A549 (cell line): ENCODE measurements at regions not wholly inside any gene's neighbourhood (a gene's known extent, or its start where the extent isn't known, plus 50 kb on each side); places are given as distances from the start of the nearest gene placed in this dataset.

Experiments
- ATAC-seq, 2 experiments: fragments of 200-7000 bp in 1 of 2; fragments of >200 bp in 1 of 2; cut with Nextera tagmentation in 1 of 2; cut with Tn5 transposase in 1 of 2; 3 replicates each; pipeline versions ENCODE4 v1.8.0 to v1.9.1; 2018 to 2020; ENCODE audit warnings: mild to moderate bottlenecking in 1 of 2, moderate library complexity in 1 of 2
- CTCF ChIA-PET: fragments of 300-600 bp; sonication (Branson Sonifier 250); formaldehyde crosslinking; extraction: SDS; loops from one replicate; lab custom pipeline; 2021; ENCODE audit warnings: antibody characterized with exemption, inconsistent platforms; lab: Yijun Ruan, JAX
- POLR2A ChIA-PET: fragments of 350-600 bp; formaldehyde crosslinking; extraction: SDS; loops from one replicate; lab custom pipeline; 2021; ENCODE audit warnings: antibody characterized with exemption, inconsistent platforms; lab: Yijun Ruan, JAX
- DNase-seq, 2 experiments: peaks; one replicate each; pipeline versions ENCODE4 v3.0.0 to v3.0.0-alpha.2; 2011 to 2016; ENCODE audit warnings: low read depth in 1 of 2, low spot score in 1 of 2
- FAIRE-seq: peaks from 2 replicates; lab custom pipeline; 2011; peaks lifted over from hg19 to GRCh38; lab: Jason Lieb, UNC
- H3K27ac ChIP-seq, 2 experiments: fragments of >200 bp; sonication (Bioruptor Twin); formaldehyde crosslinking; 3 replicates each; pipeline ENCODE4 v1.5.1; 2016 to 2017
- H3K4me1 ChIP-seq: fragments of >200 bp; sonication (Bioruptor Twin); formaldehyde crosslinking; 3 replicates; pipeline ENCODE4 v1.6.1; 2016
- H3K4me2 ChIP-seq: fragments of >200 bp; sonication (Bioruptor Twin); formaldehyde crosslinking; 3 replicates; pipeline ENCODE4 v1.6.1; 2016
- H3K4me3 ChIP-seq: fragments of >200 bp; sonication (Bioruptor Twin); formaldehyde crosslinking; 3 replicates; pipeline ENCODE4 v1.5.1; 2016
- H3K9me3 ChIP-seq: fragments of >200 bp; sonication (Bioruptor Twin); formaldehyde crosslinking; 3 replicates; pipeline ENCODE4 v1.6.1; 2016
- BHLHE40 ChIP-seq: IDR thresholded peaks from 2 replicates; pipeline ENCODE4 v1.6.1; 2012; ENCODE audit warnings: low read depth, low read length, inconsistent platforms
- CBX2 ChIP-seq: fragments of 200-600 bp; sonication (generic); IDR thresholded peaks from 2 replicates; pipeline ENCODE4 v1.6.1; 2016; ENCODE audit warnings: low read depth, mild to moderate bottlenecking, borderline replicate concordance
- CHD2 ChIP-seq: fragments of 150-350 bp; IDR thresholded peaks from 2 replicates; pipeline ENCODE4 v1.6.1; 2014; ENCODE audit warnings: low read length; ENCODE audit not compliant: partially characterized antibody
- ESRRA ChIP-seq: fragments of 150-350 bp; IDR thresholded peaks from 2 replicates; pipeline ENCODE4 v1.6.1; 2014; ENCODE audit warnings: mild to moderate bottlenecking, low read length, borderline replicate concordance
- FOSL2 ChIP-seq, 2 experiments: fragments of 450-650 bp in 1 of 2; fragments of >200 bp in 1 of 2; sonication (Bioruptor Twin) in 1 of 2; formaldehyde crosslinking; IDR thresholded peaks; 2 replicates each; pipeline versions ENCODE4 v1.5.0 to v1.6.1; 2016 to 2020; ENCODE audit warnings: mild to moderate bottlenecking in 1 of 2, moderate library complexity in 1 of 2
- FOXS1 ChIP-seq: fragments of 250-450 bp; sonication (Bioruptor Pico); IDR thresholded peaks from 2 replicates; pipeline ENCODE4 v1.5.0; 2020; ENCODE audit warnings: mild to moderate bottlenecking, moderate library complexity
- GATA3 ChIP-seq: IDR thresholded peaks from 2 replicates; pipeline ENCODE4 v1.6.1; 2012; ENCODE audit warnings: borderline replicate concordance
- HDAC2 ChIP-seq: fragments of 200-600 bp; sonication (generic); IDR thresholded peaks from 2 replicates; pipeline ENCODE4 v1.6.1; 2016
- HOXB13 ChIP-seq: fragments of 250-450 bp; sonication (Bioruptor Pico); IDR thresholded peaks from 2 replicates; pipeline ENCODE4 v1.5.0; 2020; ENCODE audit warnings: low read depth, mild to moderate bottlenecking, moderate library complexity
- HOXB5 ChIP-seq: fragments of 250-450 bp; sonication (Bioruptor Pico); IDR thresholded peaks from 2 replicates; pipeline ENCODE4 v1.5.0; 2020; ENCODE audit warnings: mild to moderate bottlenecking, moderate library complexity
- JUN ChIP-seq, 2 experiments: fragments of >200 bp; sonication (Bioruptor Twin); formaldehyde crosslinking; IDR thresholded peaks; 2 replicates in 1 of 2; 3 replicates in 1 of 2; pipeline ENCODE4 v1.6.1; 2016 to 2017
- JUNB ChIP-seq: fragments of >200 bp; sonication (Bioruptor Twin); formaldehyde crosslinking; IDR thresholded peaks from 2 replicates; pipeline ENCODE4 v1.6.1; 2016
- KDM5A ChIP-seq: fragments of 200-600 bp; sonication (generic); IDR thresholded peaks from 2 replicates; pipeline ENCODE4 v1.6.1; 2016; ENCODE audit warnings: antibody characterized with exemption, mild to moderate bottlenecking
- MAFK ChIP-seq: fragments of 450-650 bp; IDR thresholded peaks from 2 replicates; pipeline ENCODE4 v1.6.1; 2014; ENCODE audit not compliant: partially characterized antibody
- POLR2A ChIP-seq: IDR thresholded peaks from 2 replicates; pipeline ENCODE4 v1.6.1; 2012; ENCODE audit warnings: mild to moderate bottlenecking, low read length
- POLR2AphosphoS2 ChIP-seq: conservative IDR thresholded peaks from 2 replicates; pipeline ENCODE4 v1.6.1; 2012; ENCODE audit warnings: low read length, improper control_type of control experiment, inconsistent platforms
- RFX5 ChIP-seq: fragments of 450-650 bp; IDR thresholded peaks from 2 replicates; pipeline ENCODE4 v1.7.1; 2014; ENCODE audit warnings: antibody characterized with exemption, mild to moderate bottlenecking, moderate library complexity
- SREBF2 ChIP-seq: fragments of 450-650 bp; IDR thresholded peaks from 2 replicates; pipeline ENCODE4 v1.6.1; 2014; ENCODE audit warnings: mild to moderate bottlenecking, moderate library complexity
- TFCP2L1 ChIP-seq: fragments of 250-450 bp; sonication (Bioruptor Pico); IDR thresholded peaks from 2 replicates; pipeline ENCODE4 v1.5.0; 2021; ENCODE audit warnings: mild to moderate bottlenecking
- TP53 ChIP-seq: fragments of 250-450 bp; sonication (Bioruptor Pico); IDR thresholded peaks from 2 replicates; pipeline ENCODE4 v1.5.0; 2021; ENCODE audit warnings: mild to moderate bottlenecking, moderate library complexity
- ZFP36 ChIP-seq: fragments of 450-650 bp; IDR thresholded peaks from 2 replicates; pipeline ENCODE4 v1.6.1; 2014; ENCODE audit warnings: borderline replicate concordance; ENCODE audit not compliant: partially characterized antibody
- ZSCAN20 ChIP-seq: fragments of 250-450 bp; sonication (Bioruptor Pico); IDR thresholded peaks from 2 replicates; pipeline ENCODE4 v1.8.0; 2022; ENCODE audit warnings: mild to moderate bottlenecking, moderate library complexity
- WGBS: methylation state at CpG from one replicate; pipeline ENCODE4 v1.1.6; 2017; ENCODE audit errors: missing lambda C conversion rate; 5-methylcytosine and 5-hydroxymethylcytosine counted together
- TF ChIP-seq, protein P1 (sequence below): fragments of >200 bp; sonication (Bioruptor Twin); formaldehyde crosslinking; IDR thresholded peaks from 3 replicates; pipeline ENCODE4 v1.6.1; 2016
- TF ChIP-seq, protein P2 (sequence below): fragments of 250-450 bp; sonication (Bioruptor Pico); IDR thresholded peaks from 2 replicates; pipeline ENCODE4 v1.5.0; 2021; ENCODE audit warnings: mild to moderate bottlenecking, moderate library complexity, borderline replicate concordance
- TF ChIP-seq, protein P3 (sequence below): IDR thresholded peaks from 2 replicates; pipeline ENCODE4 v1.6.1; 2012; ENCODE audit warnings: low read depth, borderline replicate concordance
- TF ChIP-seq, protein P4 (sequence below): fragments of >200 bp; sonication (Bioruptor Twin); formaldehyde crosslinking; IDR thresholded peaks from 2 replicates; pipeline ENCODE4 v1.6.1; 2016
- TF ChIP-seq, protein P5 (sequence below): IDR thresholded peaks from 2 replicates; pipeline ENCODE4 v1.6.1; 2012

DNA sequence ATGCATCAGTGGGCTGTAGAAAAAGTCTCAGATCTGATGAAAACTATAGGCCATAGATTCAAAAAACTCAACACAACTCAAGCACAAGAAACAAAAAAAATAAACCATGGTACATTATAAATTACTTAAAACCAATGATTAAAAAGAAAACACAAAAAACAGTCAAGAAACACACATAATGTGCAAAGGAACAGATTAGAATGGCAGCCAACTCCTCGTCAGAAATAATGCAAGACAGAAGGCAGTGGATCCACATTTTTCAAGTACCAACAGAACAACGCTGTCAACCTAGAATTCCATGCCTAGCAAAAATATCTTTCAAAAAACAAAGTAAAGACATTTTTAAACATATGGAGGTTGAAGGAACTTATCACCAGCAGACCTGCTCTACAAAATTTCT lies 69.7 kb downstream of the PSMB1 start:
- 9% methylated on average over 2 of the region's 2 CpGs for WGBS
- CTCF ChIA-PET = no interaction called here

DNA sequence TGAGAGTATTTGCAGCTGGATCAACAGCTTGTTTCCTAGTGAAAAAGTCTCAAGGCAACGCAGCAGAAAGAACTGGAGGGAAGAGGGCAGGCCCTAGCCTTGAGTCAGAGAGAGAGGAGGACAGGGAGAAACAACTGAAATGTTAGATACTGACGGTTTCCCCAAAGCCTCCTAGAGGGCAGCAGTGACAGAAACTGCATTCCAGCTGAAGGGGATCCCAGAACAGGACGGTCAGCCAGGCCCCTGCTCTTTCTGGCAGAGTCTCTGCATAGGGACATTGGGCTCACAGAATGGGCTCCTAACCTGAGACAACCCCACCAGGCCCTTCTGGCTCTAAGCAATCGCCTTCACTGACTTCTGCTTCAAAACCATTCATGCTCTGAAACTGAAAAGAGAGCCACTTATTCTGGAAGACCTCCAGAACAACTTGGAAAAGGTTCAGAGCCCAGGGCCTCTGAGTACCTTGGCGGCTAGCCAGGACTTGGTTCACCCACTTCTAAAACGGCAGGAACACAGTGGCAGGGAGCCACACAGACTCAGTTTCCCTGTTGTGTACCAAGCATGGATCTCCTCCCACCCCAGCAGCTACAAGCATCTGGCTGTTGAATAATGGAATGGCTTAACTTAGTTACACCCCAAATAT lies 72.9 kb downstream of the PSMB1 start:
- ChIA-PET CTCF (no interaction called here), POLR2A (no interaction called here)
- no peaks in the 10 kb centered on the region for H3K4me1 ChIP-seq
- FAIRE-seq (no peak), DNase-seq (no peak), ATAC-seq (peak in 1 of 2 experiments; percentile 49; a peak in 2 of 6 replicates)
- no peak overlapping the region for H3K27ac ChIP-seq
- no peaks in the 10 kb centered on the region for H3K9me3 ChIP-seq
- TF ChIP-seq KDM5A = no peak
- TF ChIP-seq, protein P1, sequence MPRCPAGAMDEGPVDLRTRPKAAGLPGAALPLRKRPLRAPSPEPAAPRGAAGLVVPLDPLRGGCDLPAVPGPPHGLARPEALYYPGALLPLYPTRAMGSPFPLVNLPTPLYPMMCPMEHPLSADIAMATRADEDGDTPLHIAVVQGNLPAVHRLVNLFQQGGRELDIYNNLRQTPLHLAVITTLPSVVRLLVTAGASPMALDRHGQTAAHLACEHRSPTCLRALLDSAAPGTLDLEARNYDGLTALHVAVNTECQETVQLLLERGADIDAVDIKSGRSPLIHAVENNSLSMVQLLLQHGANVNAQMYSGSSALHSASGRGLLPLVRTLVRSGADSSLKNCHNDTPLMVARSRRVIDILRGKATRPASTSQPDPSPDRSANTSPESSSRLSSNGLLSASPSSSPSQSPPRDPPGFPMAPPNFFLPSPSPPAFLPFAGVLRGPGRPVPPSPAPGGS = no peak
- TF ChIP-seq, protein P2, sequence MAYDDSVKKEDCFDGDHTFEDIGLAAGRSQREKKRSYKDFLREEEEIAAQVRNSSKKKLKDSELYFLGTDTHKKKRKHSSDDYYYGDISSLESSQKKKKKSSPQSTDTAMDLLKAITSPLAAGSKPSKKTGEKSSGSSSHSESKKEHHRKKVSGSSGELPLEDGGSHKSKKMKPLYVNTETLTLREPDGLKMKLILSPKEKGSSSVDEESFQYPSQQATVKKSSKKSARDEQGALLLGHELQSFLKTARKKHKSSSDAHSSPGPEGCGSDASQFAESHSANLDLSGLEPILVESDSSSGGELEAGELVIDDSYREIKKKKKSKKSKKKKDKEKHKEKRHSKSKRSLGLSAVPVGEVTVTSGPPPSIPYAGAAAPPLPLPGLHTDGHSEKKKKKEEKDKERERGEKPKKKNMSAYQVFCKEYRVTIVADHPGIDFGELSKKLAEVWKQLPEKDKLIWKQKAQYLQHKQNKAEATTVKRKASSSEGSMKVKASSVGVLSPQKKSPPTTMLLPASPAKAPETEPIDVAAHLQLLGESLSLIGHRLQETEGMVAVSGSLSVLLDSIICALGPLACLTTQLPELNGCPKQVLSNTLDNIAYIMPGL (CRISPR knock-in tag) = no peak
- 22% methylated on average over 6 of the region's 6 CpGs for WGBS
- no peak overlapping the region for H3K4me2 ChIP-seq
- H3K4me3 ChIP-seq = no peak overlapping the region

More for the DNA sequence above, 69.7 kb downstream of the PSMB1 start:
- POLR2A ChIA-PET = no interaction called here
- H3K4me2 ChIP-seq = no peak overlapping the region
- DNase-seq = no peak
- H3K4me1 ChIP-seq = no peaks in the 10 kb centered on the region
- no peak for ATAC-seq
- FAIRE-seq = no peak
- TF ChIP-seq BHLHE40 (no peak), JUNB (no peak), HOXB5 (CRISPR knock-in tag) (no peak), FOSL2 (IDR thresholded peaks at IDR 0.05) (no peak), FOSL2 (CRISPR knock-in tag; IDR thresholded peaks at IDR 0.05) (no peak), ESRRA (no peak), ZSCAN20 (CRISPR knock-in tag) (no peak), SREBF2 (no peak), CHD2 (no peak)
- TF ChIP-seq, protein P3, sequence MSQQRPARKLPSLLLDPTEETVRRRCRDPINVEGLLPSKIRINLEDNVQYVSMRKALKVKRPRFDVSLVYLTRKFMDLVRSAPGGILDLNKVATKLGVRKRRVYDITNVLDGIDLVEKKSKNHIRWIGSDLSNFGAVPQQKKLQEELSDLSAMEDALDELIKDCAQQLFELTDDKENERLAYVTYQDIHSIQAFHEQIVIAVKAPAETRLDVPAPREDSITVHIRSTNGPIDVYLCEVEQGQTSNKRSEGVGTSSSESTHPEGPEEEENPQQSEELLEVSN = no peak
- TF ChIP-seq, protein P4, sequence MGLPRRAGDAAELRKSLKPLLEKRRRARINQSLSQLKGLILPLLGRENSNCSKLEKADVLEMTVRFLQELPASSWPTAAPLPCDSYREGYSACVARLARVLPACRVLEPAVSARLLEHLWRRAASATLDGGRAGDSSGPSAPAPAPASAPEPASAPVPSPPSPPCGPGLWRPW = no peak
- no peak overlapping the region for H3K27ac ChIP-seq
- no peaks in the 10 kb centered on the region for H3K9me3 ChIP-seq
- no peak overlapping the region for H3K4me3 ChIP-seq

DNA sequence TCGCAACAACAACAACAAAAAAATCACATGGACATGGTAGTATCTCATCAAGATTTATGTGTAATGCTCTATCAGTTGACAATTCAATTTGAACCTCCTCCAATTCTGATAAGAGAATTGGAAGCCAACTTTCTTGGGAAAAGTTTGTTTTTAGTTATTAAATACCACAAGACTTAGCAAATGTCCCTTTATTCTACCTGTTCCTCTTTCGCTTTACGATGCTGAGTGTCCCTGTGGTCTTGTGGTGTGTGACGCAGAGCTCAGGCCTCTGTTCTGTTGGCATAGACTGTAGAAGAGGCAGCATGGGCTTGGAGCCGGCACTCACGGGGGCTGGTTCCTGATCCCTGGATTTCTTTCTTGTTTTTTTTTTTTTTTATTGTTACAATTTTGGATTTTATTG lies 76.7 kb downstream of the PSMB1 start:
- ATAC-seq = no peak
- POLR2A ChIA-PET = no interaction called here
- no peak for DNase-seq
- Histone ChIP-seq H3K4me3 (no peak overlapping the region), H3K4me1 (no peaks in the 10 kb centered on the region), H3K4me2 (no peak overlapping the region), H3K27ac (no peak overlapping the region), H3K9me3 (no peaks in the 10 kb centered on the region)
- CTCF ChIA-PET = no interaction called here
- TF ChIP-seq, protein P5, sequence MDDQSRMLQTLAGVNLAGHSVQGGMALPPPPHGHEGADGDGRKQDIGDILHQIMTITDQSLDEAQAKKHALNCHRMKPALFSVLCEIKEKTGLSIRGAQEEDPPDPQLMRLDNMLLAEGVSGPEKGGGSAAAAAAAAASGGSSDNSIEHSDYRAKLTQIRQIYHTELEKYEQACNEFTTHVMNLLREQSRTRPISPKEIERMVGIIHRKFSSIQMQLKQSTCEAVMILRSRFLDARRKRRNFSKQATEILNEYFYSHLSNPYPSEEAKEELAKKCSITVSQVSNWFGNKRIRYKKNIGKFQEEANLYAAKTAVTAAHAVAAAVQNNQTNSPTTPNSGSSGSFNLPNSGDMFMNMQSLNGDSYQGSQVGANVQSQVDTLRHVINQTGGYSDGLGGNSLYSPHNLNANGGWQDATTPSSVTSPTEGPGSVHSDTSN = no peak
- TF ChIP-seq HOXB5 (CRISPR knock-in tag) = no peak
- TF ChIP-seq KDM5A = no peak
- TF ChIP-seq RFX5 = no peak
- TF ChIP-seq POLR2A = no peak
- TF ChIP-seq POLR2AphosphoS2 = no peak
- TF ChIP-seq CBX2 = no peak
- no peak for TF ChIP-seq JUN (IDR thresholded peaks at IDR 0.05)
- TF ChIP-seq MAFK = no peak
- no peak for TF ChIP-seq HOXB13
- TF ChIP-seq TFCP2L1 (CRISPR knock-in tag) = no peak
- TF ChIP-seq HDAC2 = no peak
- no peak for TF ChIP-seq ZFP36
- no peak for TF ChIP-seq GATA3
- TF ChIP-seq TP53 = no peak
- no peak for TF ChIP-seq FOXS1 (CRISPR knock-in tag)
- TF ChIP-seq, all 56 proteins: peak for 0
- FAIRE-seq = no peak
- WGBS = 85% methylated on average over 6 of the region's 6 CpGs
